ENCODE measurements at regions not wholly inside any gene's neighbourhood (a gene's known extent, or its start where the extent isn't known, plus 50 kb on each side); places are given as distances from the start of the nearest gene placed in this dataset.
"Not testable (repeated sequence)": the region's sequence is repeated elsewhere in the genome, so short reads cannot be mapped to it uniquely, and the experiment has no call there.

DNA sequence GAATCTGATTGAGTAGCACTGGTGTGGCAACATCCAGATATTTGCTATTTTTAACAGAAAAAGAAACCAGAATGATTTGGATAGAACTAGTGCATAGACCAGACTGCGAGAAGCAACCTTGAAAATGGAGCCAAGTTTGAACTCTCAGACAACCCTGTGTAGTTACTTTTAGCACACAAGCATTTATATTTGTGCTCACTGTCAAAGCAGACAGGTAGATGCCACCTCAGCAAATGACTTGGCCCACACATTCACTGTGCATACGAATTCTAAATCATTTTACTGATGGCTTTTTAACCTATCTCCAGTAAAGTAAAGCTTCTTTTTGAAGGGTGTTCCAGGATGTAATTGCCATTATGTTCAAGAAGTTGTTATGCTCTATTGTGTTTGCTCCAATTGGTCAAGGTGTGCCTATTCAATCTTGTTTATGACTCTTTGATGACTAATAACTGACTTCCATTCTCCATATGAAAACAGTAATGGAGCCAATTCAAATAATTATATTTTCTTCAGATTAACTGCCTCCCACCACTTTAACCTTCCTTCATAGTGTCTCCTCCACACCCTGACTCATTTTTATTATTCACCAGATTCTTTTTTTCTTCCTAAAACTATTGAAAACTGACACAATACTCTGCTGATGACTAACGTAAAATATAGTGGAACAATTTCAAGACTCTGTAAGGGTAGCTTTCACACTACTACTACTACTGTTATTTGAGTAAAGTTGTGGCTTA lies 138.5 kb downstream of the CCER1 start:
- Mint-ChIP-seq H3K4me3 (no peak overlapping the region), H3K9me3 (peaks cover 1% of the 10 kb centered on the region), H3K4me1 (no peaks in the 10 kb centered on the region), H3K36me3 (no peaks in the 10 kb centered on the region), H3K27ac (no peak overlapping the region), H3K27me3 (no peaks in the 10 kb centered on the region)
- no peak for DNase-seq
- ATAC-seq (ENCODE audit: low read depth) = no peak
- POLR2A ChIA-PET = no interaction called here

GRCh38 chr12:90809940-90810339 lies 145.0 kb downstream of the CCER1 start:
- peaks cover 1% of the 10 kb centered on the region for H3K9me3 Mint-ChIP-seq
- H3K27ac Mint-ChIP-seq = no peak overlapping the region
- POLR2A ChIA-PET = no interaction called here
- H3K4me1 Mint-ChIP-seq = no peaks in the 10 kb centered on the region
- ATAC-seq (ENCODE audit: low read depth) (no peak), DNase-seq (no peak)
- H3K27me3 Mint-ChIP-seq = no peaks in the 10 kb centered on the region
- H3K36me3 Mint-ChIP-seq = no peaks in the 10 kb centered on the region
- H3K4me3 Mint-ChIP-seq = no peak overlapping the region

DNA sequence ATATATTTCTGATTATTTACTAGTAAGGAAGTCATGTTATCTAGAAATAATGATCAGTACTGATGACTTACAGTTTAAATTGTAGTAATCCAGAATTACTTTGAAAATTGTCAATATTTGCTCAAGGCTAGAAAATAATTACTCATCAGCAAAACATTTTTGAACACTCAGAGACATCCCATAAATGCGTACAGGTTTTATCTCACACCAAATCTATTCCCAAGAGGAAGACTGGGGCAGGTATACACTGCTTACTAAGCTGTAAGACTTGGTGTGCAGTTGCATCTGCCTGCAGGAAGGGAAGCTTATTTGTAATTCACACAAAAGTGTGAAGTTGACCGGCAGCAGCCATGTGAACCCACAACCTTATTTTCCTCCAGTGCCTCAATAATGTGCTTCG lies 146.4 kb downstream of the CCER1 start:
- Mint-ChIP-seq H3K27ac (no peak overlapping the region), H3K9me3 (peaks cover 1% of the 10 kb centered on the region), H3K4me3 (no peak overlapping the region), H3K4me1 (no peaks in the 10 kb centered on the region), H3K36me3 (no peaks in the 10 kb centered on the region), H3K27me3 (no peaks in the 10 kb centered on the region)
- no peak for ATAC-seq (ENCODE audit: low read depth)
- POLR2A ChIA-PET = no interaction called here
- no peak for DNase-seq

DNA sequence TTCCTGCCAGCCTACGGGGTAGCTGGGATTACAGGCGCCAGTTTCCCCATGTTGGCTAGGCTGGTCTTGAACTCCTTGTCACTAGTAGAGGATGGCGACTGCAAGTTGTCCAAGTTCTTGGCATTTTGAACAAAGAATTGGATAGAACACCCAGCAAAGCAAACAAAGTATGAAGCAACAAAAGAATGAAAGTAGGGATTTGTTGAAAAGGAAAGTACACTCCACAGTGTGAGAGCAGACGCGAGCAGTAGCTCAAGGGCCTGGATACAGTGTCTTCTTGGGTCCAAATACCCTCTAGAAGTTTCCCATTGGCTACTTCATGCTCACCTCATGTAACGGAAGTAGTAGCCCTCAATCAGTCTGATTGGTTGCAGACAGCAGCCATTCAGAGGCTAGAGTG lies 152.2 kb downstream of the CCER1 start:
- Mint-ChIP-seq H3K4me3 (no peak overlapping the region), H3K27ac (no peak overlapping the region), H3K9me3 (peaks cover 1% of the 10 kb centered on the region), H3K4me1 (no peaks in the 10 kb centered on the region), H3K27me3 (no peaks in the 10 kb centered on the region), H3K36me3 (no peaks in the 10 kb centered on the region)
- POLR2A ChIA-PET = no interaction called here
- DNase-seq = no peak
- ATAC-seq (ENCODE audit: low read depth) = no peak

DNA sequence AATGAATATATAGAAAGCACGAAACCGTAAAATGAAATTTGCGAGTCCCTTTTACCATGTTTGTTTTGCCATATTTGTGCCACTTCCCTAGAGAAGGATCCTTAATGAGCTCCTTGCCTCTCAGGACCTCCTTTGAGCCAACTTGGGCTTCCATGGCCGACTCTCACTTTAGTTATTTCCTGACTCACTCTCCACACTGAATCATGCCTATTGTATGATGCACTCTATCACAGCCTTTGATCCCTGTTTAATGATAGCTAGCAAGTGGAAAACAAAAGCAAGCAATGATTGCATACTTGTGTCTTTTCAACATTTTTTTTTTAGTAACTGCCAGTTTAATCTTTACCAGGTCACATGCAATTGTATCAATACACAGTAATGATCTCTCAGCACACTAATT lies 153.2 kb downstream of the CCER1 start:
- ATAC-seq (ENCODE audit: low read depth) (no peak), DNase-seq (no peak)
- Mint-ChIP-seq H3K36me3 (no peaks in the 10 kb centered on the region), H3K4me3 (no peak overlapping the region), H3K27ac (no peak overlapping the region), H3K27me3 (no peaks in the 10 kb centered on the region), H3K4me1 (no peaks in the 10 kb centered on the region), H3K9me3 (peaks cover 1% of the 10 kb centered on the region)
- POLR2A ChIA-PET = no interaction called here

DNA sequence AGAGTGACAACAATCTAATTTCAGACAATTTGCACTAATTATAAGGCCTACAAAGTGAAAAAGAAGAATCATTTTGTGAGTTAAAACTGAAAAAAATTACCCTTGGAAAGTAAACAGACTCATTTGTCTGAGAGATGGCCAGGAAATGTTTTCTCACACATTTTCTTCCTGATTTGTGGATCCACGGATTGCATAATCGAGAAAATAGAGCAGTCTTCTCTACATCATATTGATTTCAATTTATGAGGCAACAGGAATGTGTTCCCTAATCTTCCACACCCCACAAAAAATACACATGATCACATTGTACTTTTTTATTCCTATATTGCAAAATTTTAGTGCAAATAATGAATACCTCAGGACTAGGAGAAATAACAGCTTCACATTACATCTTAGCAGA lies 160.8 kb downstream of the CCER1 start:
- no peaks in the 10 kb centered on the region for H3K36me3 Mint-ChIP-seq
- ATAC-seq (ENCODE audit: low read depth) = no peak
- H3K4me1 Mint-ChIP-seq = no peaks in the 10 kb centered on the region
- POLR2A ChIA-PET = no interaction called here
- H3K27ac Mint-ChIP-seq = no peak overlapping the region
- no peaks in the 10 kb centered on the region for H3K27me3 Mint-ChIP-seq
- no peak overlapping the region for H3K4me3 Mint-ChIP-seq
- H3K9me3 Mint-ChIP-seq = peaks cover 1% of the 10 kb centered on the region
- DNase-seq = no peak

GRCh38 chr12:90792718-90793117 lies 162.3 kb downstream of the CCER1 start:
- ATAC-seq (ENCODE audit: low read depth); H3K27me3 Mint-ChIP-seq; H3K4me1 Mint-ChIP-seq; DNase-seq; H3K36me3 Mint-ChIP-seq; POLR2A ChIA-PET; H3K4me3 Mint-ChIP-seq; H3K9me3 Mint-ChIP-seq; H3K27ac Mint-ChIP-seq: not testable (repeated sequence)

DNA sequence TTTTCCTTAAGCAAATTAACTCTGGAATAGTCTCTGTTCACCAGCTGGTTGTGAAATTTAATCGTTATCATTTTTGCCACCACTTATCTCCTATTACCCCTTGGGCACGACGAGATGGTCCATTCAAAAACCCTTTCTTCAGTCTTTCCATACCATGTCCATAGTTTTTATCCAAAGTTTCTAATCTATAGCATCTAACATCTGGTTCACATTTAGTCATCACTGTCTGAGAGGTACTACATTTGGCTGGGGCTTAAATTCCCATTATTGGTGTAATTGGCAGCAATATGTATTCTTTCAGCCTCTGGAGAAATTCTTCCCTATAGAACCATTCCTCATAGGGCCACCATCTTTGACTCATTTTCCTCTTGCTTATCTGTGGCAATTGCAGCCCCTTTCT lies 163.5 kb downstream of the CCER1 start:
- peaks cover 1% of the 10 kb centered on the region for H3K9me3 Mint-ChIP-seq
- no peaks in the 10 kb centered on the region for H3K4me1 Mint-ChIP-seq
- no peaks in the 10 kb centered on the region for H3K36me3 Mint-ChIP-seq
- POLR2A ChIA-PET = no interaction called here
- ATAC-seq (ENCODE audit: low read depth) = no peak
- no peaks in the 10 kb centered on the region for H3K27me3 Mint-ChIP-seq
- H3K27ac Mint-ChIP-seq = no peak overlapping the region
- no peak overlapping the region for H3K4me3 Mint-ChIP-seq
- no peak for DNase-seq

- peaks cover 1% of the 10 kb centered on the region for H3K9me3 Mint-ChIP-seq
- no peaks in the 10 kb centered on the region for H3K27me3 Mint-ChIP-seq
- H3K4me3 Mint-ChIP-seq = no peak overlapping the region
- ATAC-seq (ENCODE audit: low read depth) (no peak), DNase-seq (no peak)
- H3K36me3 Mint-ChIP-seq = no peaks in the 10 kb centered on the region
- H3K27ac Mint-ChIP-seq = no peak overlapping the region
- POLR2A ChIA-PET = no interaction called here
- no peaks in the 10 kb centered on the region for H3K4me1 Mint-ChIP-seq
Observed at GRCh38 chr12:90790747-90791146, 164.2 kb downstream of the CCER1 start.

DNA sequence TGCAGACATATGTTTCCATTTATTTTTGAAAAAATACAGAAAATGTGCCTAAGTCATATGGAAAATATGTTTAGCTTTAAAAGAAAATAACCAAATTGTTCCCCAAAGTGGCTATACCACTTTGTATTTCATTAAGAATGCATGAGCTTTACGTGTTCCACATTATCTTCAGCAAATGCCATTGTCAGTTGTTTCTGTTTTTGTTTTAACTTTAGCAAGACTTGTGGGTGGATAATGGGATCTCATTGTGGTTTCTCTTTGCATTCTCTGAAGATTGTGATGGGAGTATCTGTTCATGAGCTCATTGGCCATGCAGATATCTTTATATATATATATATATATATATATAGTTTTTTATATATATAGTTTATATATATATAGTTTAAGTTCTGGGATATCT lies 181.5 kb downstream of the CCER1 start:
- DNase-seq (no peak), ATAC-seq (ENCODE audit: low read depth) (no peak)
- H3K4me1 Mint-ChIP-seq = no peaks in the 10 kb centered on the region
- peaks cover 2% of the 10 kb centered on the region for H3K9me3 Mint-ChIP-seq
- POLR2A ChIA-PET = no interaction called here
- H3K27me3 Mint-ChIP-seq = no peaks in the 10 kb centered on the region
- H3K4me3 Mint-ChIP-seq = no peak overlapping the region
- no peak overlapping the region for H3K27ac Mint-ChIP-seq
- H3K36me3 Mint-ChIP-seq = no peaks in the 10 kb centered on the region

- Mint-ChIP-seq H3K27ac (no peak overlapping the region), H3K9me3 (no peaks in the 10 kb centered on the region), H3K27me3 (no peaks in the 10 kb centered on the region), H3K36me3 (no peaks in the 10 kb centered on the region), H3K4me3 (no peak overlapping the region), H3K4me1 (no peaks in the 10 kb centered on the region)
- ATAC-seq (ENCODE audit: low read depth) = no peak
- POLR2A ChIA-PET = no interaction called here
- DNase-seq = no peak
Observed at GRCh38 chr12:90770861-90771260, 184.1 kb downstream of the CCER1 start.

GRCh38 chr12:90757957-90758356 lies 197.0 kb downstream of the CCER1 start:
- no peak overlapping the region for H3K4me3 Mint-ChIP-seq
- H3K27me3 Mint-ChIP-seq = no peaks in the 10 kb centered on the region
- no peak for DNase-seq
- no peaks in the 10 kb centered on the region for H3K36me3 Mint-ChIP-seq
- H3K4me1 Mint-ChIP-seq = no peaks in the 10 kb centered on the region
- H3K27ac Mint-ChIP-seq = no peak overlapping the region
- no peak for ATAC-seq (ENCODE audit: low read depth)
- POLR2A ChIA-PET = no interaction called here
- peaks cover 3% of the 10 kb centered on the region for H3K9me3 Mint-ChIP-seq

GRCh38 chr12:90745211-90745610 lies 209.8 kb downstream of the CCER1 start:
- POLR2A ChIA-PET = no interaction called here
- H3K9me3 Mint-ChIP-seq = peaks cover 4% of the 10 kb centered on the region

DNA sequence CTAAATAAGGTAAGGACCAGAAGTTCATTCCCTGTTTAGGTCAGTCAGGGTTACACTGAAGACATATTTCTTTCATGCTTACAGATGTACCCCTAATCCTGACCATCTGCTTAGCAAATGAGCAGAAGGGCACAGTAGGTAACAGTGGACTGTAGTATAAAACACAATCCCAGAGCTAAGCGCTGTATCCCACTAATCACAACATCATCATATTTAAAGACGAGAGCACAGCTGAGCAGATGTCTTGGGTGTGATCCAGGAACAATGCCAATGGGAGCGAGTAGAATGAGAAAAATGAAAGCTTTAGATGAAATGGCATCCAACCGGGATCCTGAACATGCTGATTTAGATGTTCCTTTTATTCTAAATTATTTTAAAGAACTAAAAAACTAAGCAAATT lies 213.4 kb downstream of the CCER1 start:
- no peak for ATAC-seq (ENCODE audit: low read depth)
- no peaks in the 10 kb centered on the region for H3K36me3 Mint-ChIP-seq

More at GRCh38 chr12:90745211-90745610, 209.8 kb downstream of the CCER1 start:
- no peak overlapping the region for H3K27ac Mint-ChIP-seq
- no peaks in the 10 kb centered on the region for H3K27me3 Mint-ChIP-seq
- no peak for ATAC-seq (ENCODE audit: low read depth)
- H3K4me1 Mint-ChIP-seq = no peaks in the 10 kb centered on the region
- DNase-seq = no peak
- no peak overlapping the region for H3K4me3 Mint-ChIP-seq
- no peaks in the 10 kb centered on the region for H3K36me3 Mint-ChIP-seq

DNA sequence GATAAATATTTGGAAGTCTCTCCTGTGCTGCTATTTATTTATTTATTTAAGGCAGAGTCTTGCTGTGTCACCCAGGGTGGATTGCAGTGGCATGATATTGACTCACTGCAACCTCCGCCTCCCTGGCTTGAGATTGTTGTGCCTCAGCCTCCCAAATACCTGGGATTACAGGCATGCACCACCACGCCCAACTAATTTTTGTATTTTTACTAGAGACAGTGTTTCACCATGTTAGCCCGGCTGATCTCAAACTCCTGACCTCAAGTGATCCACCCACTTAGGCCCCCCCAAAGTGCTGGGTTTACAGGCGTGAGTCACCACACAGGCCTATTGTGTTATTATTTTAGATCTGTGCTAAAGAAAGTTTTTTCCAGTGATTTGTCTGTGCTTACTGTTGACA lies 225.2 kb downstream of the CCER1 start:
- H3K36me3 Mint-ChIP-seq = no peaks in the 10 kb centered on the region
- POLR2A ChIA-PET = no interaction called here
- no peak for ATAC-seq (ENCODE audit: low read depth)
- no peaks in the 10 kb centered on the region for H3K4me1 Mint-ChIP-seq
- H3K27me3 Mint-ChIP-seq = no peaks in the 10 kb centered on the region
- peaks cover 1% of the 10 kb centered on the region for H3K9me3 Mint-ChIP-seq
- no peak overlapping the region for H3K27ac Mint-ChIP-seq
- DNase-seq = no peak
- H3K4me3 Mint-ChIP-seq = no peak overlapping the region

More for the DNA sequence above, 213.4 kb downstream of the CCER1 start:
- H3K4me1 Mint-ChIP-seq = no peaks in the 10 kb centered on the region
- no peak for DNase-seq
- POLR2A ChIA-PET = no interaction called here
- H3K27me3 Mint-ChIP-seq = no peaks in the 10 kb centered on the region
- no peak overlapping the region for H3K27ac Mint-ChIP-seq
- no peak overlapping the region for H3K4me3 Mint-ChIP-seq
- H3K9me3 Mint-ChIP-seq = no peaks in the 10 kb centered on the region
